ENCODE measurements at regions not wholly inside any gene's neighbourhood (a gene's known extent, or its start where the extent isn't known, plus 50 kb on each side); places are given as distances from the start of the nearest gene placed in this dataset.

- no TSS peak for BruUV-seq (replicated peaks)
These were observed 129.1 kb downstream of the C16orf95 start for GRCh38 chr16:87188104-87188503.

More at GRCh38 chr16:87188104-87188503, 129.1 kb downstream of the C16orf95 start:
- 54% methylated on average over 8 of the region's 8 CpGs for WGBS (ENCODE audit: insufficient coverage, insufficient replicate concordance, low lambda C conversion rate, missing lambda C conversion rate)
- in situ Hi-C loops (cut with MboI), result no loop called here
- Histone ChIP-seq H3K4me3 (no peak overlapping the region), H3K9me3 (replicated peaks; ENCODE audit: control insufficient read depth, insufficient read depth, low read length) (peaks cover 2% of the 10 kb centered on the region; the same call in 1 of the 3 replicates), H3K27me3 (replicated peaks in 1 of 2; ENCODE audit: control insufficient read depth in 2 of 2, insufficient read depth in 2 of 2, low read length in 1 of 2) (no peaks in the 10 kb centered on the region), H3K36me3 (ENCODE audit: control insufficient read depth in 2 of 2, insufficient read depth in 2 of 2, low read length in 1 of 2) (no peaks in the 10 kb centered on the region), H3K4me2 (ENCODE audit: control insufficient read depth, insufficient read depth) (no peak overlapping the region), H3K4me1 (ENCODE audit: control insufficient read depth, insufficient read depth, low read length) (no peaks in the 10 kb centered on the region), H3K79me2 (ENCODE audit: control insufficient read depth, insufficient read depth, low read length) (no peaks in the 10 kb centered on the region), H2AFZ (ENCODE audit: control insufficient read depth, low read depth, low read length) (no peak overlapping the region), H3K27ac (ENCODE audit: control insufficient read depth, insufficient read depth) (no peak overlapping the region), H4K20me1 (ENCODE audit: control insufficient read depth, insufficient read depth) (no peaks in the 10 kb centered on the region), H3K9ac (ENCODE audit: control insufficient read depth, insufficient read depth, low read length) (no peak overlapping the region)
- ChIA-PET CTCF (no interaction called here), SMC1A (ENCODE audit: uncharacterized antibody, unreplicated experiment) (no interaction called here), RAD21 (ENCODE audit: unreplicated experiment) (no interaction called here), POLR2A (no interaction called here)
- no peak for TF ChIP-seq SMAD5 (IDR thresholded peaks at IDR 0.05; ENCODE audit: low read depth)
- no peak for TF ChIP-seq RAD51 (IDR thresholded peaks at IDR 0.05)
- TF ChIP-seq NFIC (IDR thresholded peaks at IDR 0.05; ENCODE audit: low read depth, low read length), result no peak
- TF ChIP-seq MTA3 (IDR thresholded peaks at IDR 0.05; ENCODE audit: borderline replicate concordance, low read length), result no peak
- no peak for TF ChIP-seq YBX1 (IDR thresholded peaks at IDR 0.05)
- no peak for TF ChIP-seq SRF (IDR thresholded peaks at IDR 0.05; ENCODE audit: low read depth in 2 of 2, low read length in 2 of 2)
- TF ChIP-seq MEF2A (IDR thresholded peaks at IDR 0.05; ENCODE audit: insufficient read depth, low read depth, low read length), result no peak
- no peak for TF ChIP-seq PAX5 (IDR thresholded peaks at IDR 0.05; ENCODE audit: borderline replicate concordance, low read depth, low read length)
- no peak for TF ChIP-seq BCLAF1 (IDR thresholded peaks at IDR 0.05)
- TF ChIP-seq STAT3 (IDR thresholded peaks at IDR 0.05; ENCODE audit: low read depth, low read length), result no peak
- no peak for TF ChIP-seq RAD21 (IDR thresholded peaks at IDR 0.05; ENCODE audit: insufficient read depth, low read depth, low read length)
- no peak for TF ChIP-seq MYC (IDR thresholded peaks at IDR 0.05; ENCODE audit: insufficient read depth, insufficient read length, insufficient replicate concordance, low read length, severe bottlenecking)
- TF ChIP-seq NR2C2 (IDR thresholded peaks at IDR 0.05; ENCODE audit: borderline replicate concordance, control insufficient read depth, insufficient read length, low read depth), result no peak
- TF ChIP-seq NRF1 (conservative IDR thresholded peaks at IDR 0.05; ENCODE audit: low read depth, low read length), result no peak
- no peak for TF ChIP-seq ELK1 (IDR thresholded peaks at IDR 0.05; ENCODE audit: low read depth, low read length)
- no peak for TF ChIP-seq ZNF207 (IDR thresholded peaks at IDR 0.05; ENCODE audit: borderline replicate concordance)
- TF ChIP-seq SUZ12 (IDR thresholded peaks at IDR 0.05; ENCODE audit: unreplicated experiment), result no peak
- no peak for DNase-seq (ENCODE audit: low read depth, low spot score)
- intact Hi-C loops (cut with micrococcal nuclease; ENCODE audit: unreplicated experiment), result no loop called here
- no peak for FAIRE-seq
- ATAC-seq, result no peak
